GM23338 (cell line): ENCODE measurements at regions not wholly inside any gene's neighbourhood (a gene's known extent, or its start where the extent isn't known, plus 50 kb on each side); places are given as distances from the start of the nearest gene placed in this dataset.

Experiments
- ATAC-seq: fragments of 200-7000 bp; cut with Tn5 transposase; 3 replicates; pipeline ENCODE4 v1.9.1; 2020
- DNase-seq: peaks from one replicate; pipeline ENCODE4 v3.0.0-alpha.2; 2015; ENCODE audit warnings: low spot score
- H2AFZ ChIP-seq: fragments of 200-600 bp; sonication (generic); 2 replicates; pipeline ENCODE4 v1.8.0; 2016; ENCODE audit warnings: antibody characterized with exemption, mild to moderate bottlenecking, moderate library complexity
- H3F3A ChIP-seq: fragments of 200-600 bp; sonication (generic); replicated peaks from 2 replicates; pipeline ENCODE4 v1.8.0; 2017; ENCODE audit warnings: antibody characterized with exemption, mixed run types, low read depth
- H3K27ac ChIP-seq: fragments of 200-600 bp; sonication (generic); 2 replicates; pipeline ENCODE4 v1.6.1; 2016; ENCODE audit warnings: low read depth
- H3K27me3 ChIP-seq: fragments of 200-600 bp; sonication (generic); 2 replicates; pipeline ENCODE4 v1.8.0; 2016; ENCODE audit warnings: mild to moderate bottlenecking, mixed run types, moderate library complexity; ENCODE audit not compliant: insufficient read depth
- H3K36me3 ChIP-seq: fragments of 200-600 bp; sonication (generic); 2 replicates; pipeline ENCODE4 v1.8.0; 2016; ENCODE audit warnings: mild to moderate bottlenecking; ENCODE audit not compliant: insufficient read depth
- H3K4me1 ChIP-seq: fragments of 200-600 bp; sonication (generic); 2 replicates; pipeline ENCODE4 v1.8.0; 2016; ENCODE audit warnings: mild to moderate bottlenecking, moderate library complexity; ENCODE audit not compliant: insufficient read depth
- H3K4me2 ChIP-seq: fragments of 200-600 bp; sonication (generic); 2 replicates; pipeline ENCODE4 v1.7.1; 2017; ENCODE audit warnings: mixed run types
- H3K4me3 ChIP-seq: fragments of 200-600 bp; sonication (generic); 2 replicates; pipeline ENCODE4 v1.6.1; 2016; ENCODE audit warnings: mixed run types
- H3K79me2 ChIP-seq: fragments of 200-600 bp; sonication (generic); replicated peaks from 2 replicates; pipeline ENCODE4 v1.8.0; 2017; ENCODE audit warnings: mild to moderate bottlenecking; ENCODE audit not compliant: insufficient read depth
- H3K9me2 ChIP-seq: fragments of 200-600 bp; sonication (generic); 2 replicates; pipeline ENCODE4 v1.8.0; 2017; ENCODE audit not compliant: insufficient read depth
- H4K20me1 ChIP-seq: fragments of 200-600 bp; sonication (generic); replicated peaks from 2 replicates; pipeline ENCODE4 v1.8.0; 2017; ENCODE audit warnings: mild to moderate bottlenecking; ENCODE audit not compliant: insufficient read depth
- H3K27ac Mint-ChIP-seq: 2 replicates; pipeline ENCODE4 v1.8.0; 2020; ENCODE audit warnings: inconsistent platforms, mild to moderate bottlenecking, moderate library complexity, mixed read lengths
- H3K27me3 Mint-ChIP-seq: 3 replicates; pipeline ENCODE4 v1.8.0; 2022; ENCODE audit warnings: low read depth, mild to moderate bottlenecking, moderate library complexity, mixed read lengths, inconsistent platforms; ENCODE audit not compliant: insufficient read depth, poor library complexity
- H3K36me3 Mint-ChIP-seq: 3 replicates; pipeline ENCODE4 v1.8.0; 2021; ENCODE audit warnings: low read depth, mild to moderate bottlenecking, inconsistent platforms, moderate library complexity, mixed read lengths
- H3K4me1 Mint-ChIP-seq: 3 replicates; pipeline ENCODE4 v1.8.0; 2020; ENCODE audit warnings: mild to moderate bottlenecking, inconsistent platforms, mixed read lengths
- H3K4me3 Mint-ChIP-seq: 3 replicates; pipeline ENCODE4 v1.8.0; 2021; ENCODE audit warnings: moderate library complexity, mild to moderate bottlenecking, inconsistent platforms, mixed read lengths
- H3K9me3 Mint-ChIP-seq: 3 replicates; pipeline ENCODE4 v1.8.0; 2020; ENCODE audit warnings: moderate library complexity, mild to moderate bottlenecking, inconsistent platforms, mixed read lengths
- CTCF ChIP-seq, 2 experiments: fragments of 200-600 bp in 1 of 2; sonication (generic) in 1 of 2; conservative IDR thresholded peaks; 2 replicates each; pipeline versions ENCODE4 v1.5.1 to v1.6.1; 2016 to 2017; ENCODE audit warnings: antibody characterized with exemption in 2 of 2, low read depth in 2 of 2, mild to moderate bottlenecking in 2 of 2, moderate library complexity in 1 of 2
- EZH2 ChIP-seq: fragments of 200-600 bp; sonication (generic); IDR thresholded peaks from one replicate; pipeline ENCODE4 v1.8.0; 2017; ENCODE audit warnings: antibody characterized with exemption, mild to moderate bottlenecking, low read depth; ENCODE audit not compliant: unreplicated experiment
- EZH2phosphoT487 ChIP-seq: fragments of 200-600 bp; sonication (generic); IDR thresholded peaks from one replicate; pipeline ENCODE4 v1.8.1; 2018; ENCODE audit warnings: antibody characterized with exemption; ENCODE audit not compliant: unreplicated experiment
- NANOG ChIP-seq: IDR thresholded peaks from 2 replicates; pipeline ENCODE4 v1.6.1; 2016; ENCODE audit warnings: antibody characterized with exemption, borderline replicate concordance
- POLR2AphosphoS5 ChIP-seq: IDR thresholded peaks from 2 replicates; pipeline ENCODE4 v1.6.1; 2016; ENCODE audit warnings: antibody characterized with exemption, low read depth
- REST ChIP-seq: IDR thresholded peaks from one replicate; pipeline ENCODE4 v1.6.1; 2018; ENCODE audit warnings: antibody characterized with exemption; ENCODE audit not compliant: unreplicated experiment
- STAT1 ChIP-seq: IDR thresholded peaks from one replicate; pipeline ENCODE4 v1.6.1; 2016; ENCODE audit warnings: antibody characterized with exemption; ENCODE audit not compliant: unreplicated experiment
- ZNF331 ChIP-seq: fragments of 250-450 bp; sonication (Bioruptor Pico); IDR thresholded peaks from 2 replicates; pipeline ENCODE4 v1.5.0; 2020; ENCODE audit warnings: low read depth, mild to moderate bottlenecking, moderate library complexity
- ZNF462 ChIP-seq: fragments of 250-450 bp; sonication (Bioruptor Pico); IDR thresholded peaks from 2 replicates; pipeline ENCODE4 v1.5.0; 2020; ENCODE audit warnings: mild to moderate bottlenecking, moderate library complexity

GRCh38 chr6:147103007-147103406 is 101.2 kb upstream of the STXBP5 start (continued):
- no peak for TF ChIP-seq ZNF462 (CRISPR knock-in tag)
- no peak for TF ChIP-seq STAT1
- no peak for TF ChIP-seq NANOG
- TF ChIP-seq EZH2, result no peak
- TF ChIP-seq EZH2phosphoT487, result no peak
- no peak for TF ChIP-seq POLR2AphosphoS5
- TF ChIP-seq CTCF (conservative IDR thresholded peaks at IDR 0.05; ENCODE audit: low read depth in 2 of 2), result no peak

GRCh38 chr6:147103694-147104093 is 100.5 kb upstream of the STXBP5 start:
- Histone ChIP-seq H3K4me1 (no peaks in the 10 kb centered on the region), H3K4me2 (no peak overlapping the region), H3K9me2 (no peaks in the 10 kb centered on the region), H3K27ac (no peak overlapping the region), H3K36me3 (no peaks in the 10 kb centered on the region), H3K79me2 (no peaks in the 10 kb centered on the region), H3K27me3 (no peaks in the 10 kb centered on the region), H2AFZ (no peak overlapping the region), H3K4me3 (no peak overlapping the region), H3F3A (no peaks in the 10 kb centered on the region), H4K20me1 (no peaks in the 10 kb centered on the region)
- H3K4me1 Mint-ChIP-seq, result no peaks in the 10 kb centered on the region
- no peak overlapping the region for H3K4me3 Mint-ChIP-seq
- no peaks in the 10 kb centered on the region for H3K27me3 Mint-ChIP-seq
- H3K9me3 Mint-ChIP-seq, result no peaks in the 10 kb centered on the region
- DNase-seq, result no peak
- H3K36me3 Mint-ChIP-seq, result no peaks in the 10 kb centered on the region
- no peak for ATAC-seq
- no peak overlapping the region for H3K27ac Mint-ChIP-seq
- no peak for TF ChIP-seq NANOG
- no peak for TF ChIP-seq ZNF331
- TF ChIP-seq REST, result no peak
